ENCODE measurements at regions not wholly inside any gene's neighbourhood (a gene's known extent, or its start where the extent isn't known, plus 50 kb on each side); places are given as distances from the start of the nearest gene placed in this dataset.

DNA sequence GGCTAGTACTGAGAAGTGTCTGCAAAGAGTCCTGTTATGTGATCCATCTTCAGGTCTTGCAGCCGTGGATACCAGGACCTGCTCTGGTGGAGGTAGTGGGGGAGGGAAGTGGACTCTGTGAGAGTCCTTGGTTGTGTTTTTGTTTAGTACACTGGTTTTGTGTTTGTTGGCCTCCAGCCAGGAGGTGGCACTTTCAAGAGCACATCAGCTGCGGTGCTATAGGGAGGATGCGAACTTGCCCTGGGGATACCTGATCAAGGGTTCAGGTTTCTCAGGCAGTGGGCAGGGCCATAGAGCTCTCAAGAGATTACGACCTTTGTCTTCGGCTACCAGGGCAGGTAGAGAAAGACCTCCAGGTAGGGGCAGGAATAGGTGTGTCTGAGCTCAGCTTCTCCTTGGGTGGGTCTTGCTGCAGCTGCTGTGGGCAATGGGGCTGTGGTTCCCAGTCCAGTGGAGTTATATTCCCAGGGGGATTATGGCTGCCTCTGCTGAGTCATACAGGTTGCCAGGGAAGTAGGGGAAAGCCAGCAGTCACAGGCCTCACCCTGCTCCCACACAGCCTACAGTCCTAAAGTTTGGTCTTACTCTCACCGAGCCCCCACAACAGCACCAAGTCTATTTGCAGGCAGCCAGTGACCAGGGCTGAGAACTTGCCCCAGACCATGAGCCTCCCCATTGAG, 132.8 kb upstream of the NPHP3 start:
- no peak for DNase-seq (ENCODE audit: low read depth, low spot score)
- ChIA-PET CTCF (no interaction called here), POLR2A (interaction anchor here (0.6 kb wide), 1 partner anchor 107 kb away, joined by 3 read pairs; no protein-coding TSS in a partner anchor)
- TF ChIP-seq, protein P1, sequence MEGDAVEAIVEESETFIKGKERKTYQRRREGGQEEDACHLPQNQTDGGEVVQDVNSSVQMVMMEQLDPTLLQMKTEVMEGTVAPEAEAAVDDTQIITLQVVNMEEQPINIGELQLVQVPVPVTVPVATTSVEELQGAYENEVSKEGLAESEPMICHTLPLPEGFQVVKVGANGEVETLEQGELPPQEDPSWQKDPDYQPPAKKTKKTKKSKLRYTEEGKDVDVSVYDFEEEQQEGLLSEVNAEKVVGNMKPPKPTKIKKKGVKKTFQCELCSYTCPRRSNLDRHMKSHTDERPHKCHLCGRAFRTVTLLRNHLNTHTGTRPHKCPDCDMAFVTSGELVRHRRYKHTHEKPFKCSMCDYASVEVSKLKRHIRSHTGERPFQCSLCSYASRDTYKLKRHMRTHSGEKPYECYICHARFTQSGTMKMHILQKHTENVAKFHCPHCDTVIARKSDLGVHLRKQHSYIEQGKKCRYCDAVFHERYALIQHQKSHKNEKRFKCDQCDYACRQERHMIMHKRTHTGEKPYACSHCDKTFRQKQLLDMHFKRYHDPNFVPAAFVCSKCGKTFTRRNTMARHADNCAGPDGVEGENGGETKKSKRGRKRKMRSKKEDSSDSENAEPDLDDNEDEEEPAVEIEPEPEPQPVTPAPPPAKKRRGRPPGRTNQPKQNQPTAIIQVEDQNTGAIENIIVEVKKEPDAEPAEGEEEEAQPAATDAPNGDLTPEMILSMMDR (IDR thresholded peaks at IDR 0.05; ENCODE audit: low read depth, low read length) = no peak
- no peak overlapping the region for H3K4me3 ChIP-seq (ENCODE audit: low read depth, low read length)
- H3K9me3 ChIP-seq (ENCODE audit: control insufficient read depth, insufficient read depth, low read length) = no peaks in the 10 kb centered on the region
- H3K27me3 ChIP-seq (ENCODE audit: control insufficient read depth, insufficient read depth, low read length) = no peaks in the 10 kb centered on the region
- H3K27ac ChIP-seq (ENCODE audit: low read depth, low read length) = no peak overlapping the region

DNA sequence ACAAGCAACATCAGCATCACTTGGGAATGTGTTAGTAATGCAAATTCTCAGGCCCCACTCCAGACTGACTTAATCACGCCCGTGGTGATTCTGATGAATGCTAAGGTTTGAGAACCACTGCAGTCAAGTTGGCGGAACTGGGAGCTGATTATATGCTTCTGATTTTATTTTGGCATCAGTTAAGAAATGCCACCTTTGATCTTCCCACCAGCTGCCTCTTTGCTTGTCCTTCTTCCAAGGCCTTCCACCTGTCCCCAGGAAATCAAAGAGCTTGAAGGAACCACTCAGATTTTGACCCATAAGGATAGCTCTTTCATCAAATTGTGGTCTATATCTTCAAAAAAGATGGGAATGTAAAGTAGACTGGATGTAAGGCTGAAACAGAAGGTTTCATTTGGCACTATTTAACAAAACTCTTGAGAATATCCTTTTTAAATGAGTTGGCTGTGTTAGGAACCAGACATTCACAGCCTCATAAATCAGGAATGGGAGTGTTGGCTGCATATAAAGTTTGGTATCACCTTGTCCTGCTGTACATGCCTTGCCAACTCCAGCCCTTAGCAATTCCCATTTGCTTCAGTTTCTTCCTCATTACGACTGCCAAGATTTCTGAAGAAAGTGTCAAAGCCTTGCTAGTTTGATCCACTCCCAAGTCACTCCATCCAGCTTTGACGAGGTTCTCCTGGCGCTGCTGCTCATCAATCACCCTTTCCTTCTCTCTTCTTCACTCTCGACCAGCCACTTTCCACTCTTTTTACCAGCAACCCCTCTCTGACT, 125.8 kb upstream of the NPHP3 start:
- Histone ChIP-seq H3K9me3 (ENCODE audit: control insufficient read depth, insufficient read depth, low read length) (no peaks in the 10 kb centered on the region), H3K4me3 (ENCODE audit: low read depth, low read length) (no peak overlapping the region), H3K27ac (ENCODE audit: low read depth, low read length) (no peak overlapping the region), H3K27me3 (ENCODE audit: control insufficient read depth, insufficient read depth, low read length) (no peaks in the 10 kb centered on the region)
- no peak for DNase-seq (ENCODE audit: low read depth, low spot score)
- TF ChIP-seq, protein P1 (IDR thresholded peaks at IDR 0.05; ENCODE audit: low read depth, low read length) = no peak
- POLR2A ChIA-PET = no interaction called here
- CTCF ChIA-PET = no interaction called here

DNA sequence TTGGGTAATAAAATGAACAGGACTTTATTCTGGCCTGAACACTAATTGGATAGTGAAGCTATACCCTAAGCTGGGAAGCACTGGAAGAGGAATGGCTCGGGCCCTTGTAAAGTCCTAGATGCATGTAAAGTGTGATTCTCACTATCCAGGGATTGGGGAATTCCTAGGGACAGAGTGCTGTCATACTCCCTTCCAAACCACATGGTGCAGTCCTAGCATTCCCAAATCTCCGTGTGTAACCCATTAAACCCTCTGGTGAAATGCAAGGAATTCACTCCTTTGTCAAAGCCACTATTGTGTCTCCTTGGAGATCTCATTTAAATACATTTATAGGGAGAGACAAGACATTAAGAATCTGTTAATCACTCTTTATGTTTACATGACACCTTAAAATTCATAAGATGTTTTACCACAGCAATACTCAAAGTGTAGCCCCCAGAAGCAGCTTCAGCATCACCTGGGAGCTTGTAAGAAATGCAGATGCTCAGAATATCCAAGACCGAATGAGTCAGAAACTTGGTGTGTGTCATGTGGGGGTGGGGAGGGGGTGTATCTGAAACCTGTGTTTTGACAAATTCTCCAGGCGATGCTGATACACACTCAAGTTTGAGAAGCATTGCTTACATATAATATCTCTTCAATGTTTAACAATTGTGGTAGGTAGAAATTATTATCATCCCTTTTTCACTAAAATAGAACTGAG, 121.8 kb upstream of the NPHP3 start:
- POLR2A ChIA-PET = no interaction called here
- DNase-seq (ENCODE audit: low read depth, low spot score) = no peak
- Histone ChIP-seq H3K4me3 (ENCODE audit: low read depth, low read length) (no peak overlapping the region), H3K27ac (ENCODE audit: low read depth, low read length) (no peak overlapping the region), H3K9me3 (ENCODE audit: control insufficient read depth, insufficient read depth, low read length) (no peaks in the 10 kb centered on the region), H3K27me3 (ENCODE audit: control insufficient read depth, insufficient read depth, low read length) (no peaks in the 10 kb centered on the region)
- TF ChIP-seq, protein P1 (IDR thresholded peaks at IDR 0.05; ENCODE audit: low read depth, low read length) = no peak
- CTCF ChIA-PET = no interaction called here

DNA sequence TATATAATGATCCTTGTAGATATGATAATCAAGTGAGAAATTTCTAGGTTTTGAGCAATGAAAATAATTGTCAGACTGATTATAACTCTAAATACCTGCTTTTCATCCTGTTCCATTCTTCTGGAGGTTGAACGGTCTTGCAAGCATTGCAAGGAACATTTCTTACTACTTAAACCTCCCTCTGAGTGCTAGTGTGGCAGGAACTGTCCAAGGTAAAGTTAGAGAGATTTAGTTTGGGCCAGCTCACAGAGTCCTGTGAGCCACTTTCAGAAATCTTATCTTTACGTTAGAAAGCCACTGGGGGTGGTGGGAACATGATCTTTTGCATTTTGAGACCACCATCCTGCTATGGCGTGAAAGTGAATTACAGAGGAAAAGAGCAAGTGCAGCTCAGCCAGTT, 121.1 kb upstream of the NPHP3 start:
- Histone ChIP-seq H3K27ac (ENCODE audit: low read depth, low read length) (no peak overlapping the region), H3K4me3 (ENCODE audit: low read depth, low read length) (no peak overlapping the region), H3K9me3 (ENCODE audit: control insufficient read depth, insufficient read depth, low read length) (no peaks in the 10 kb centered on the region), H3K27me3 (ENCODE audit: control insufficient read depth, insufficient read depth, low read length) (no peaks in the 10 kb centered on the region)
- TF ChIP-seq, protein P1 (IDR thresholded peaks at IDR 0.05; ENCODE audit: low read depth, low read length) = no peak
- ChIA-PET POLR2A (no interaction called here), CTCF (no interaction called here)
- no peak for DNase-seq (ENCODE audit: low read depth, low spot score)

DNA sequence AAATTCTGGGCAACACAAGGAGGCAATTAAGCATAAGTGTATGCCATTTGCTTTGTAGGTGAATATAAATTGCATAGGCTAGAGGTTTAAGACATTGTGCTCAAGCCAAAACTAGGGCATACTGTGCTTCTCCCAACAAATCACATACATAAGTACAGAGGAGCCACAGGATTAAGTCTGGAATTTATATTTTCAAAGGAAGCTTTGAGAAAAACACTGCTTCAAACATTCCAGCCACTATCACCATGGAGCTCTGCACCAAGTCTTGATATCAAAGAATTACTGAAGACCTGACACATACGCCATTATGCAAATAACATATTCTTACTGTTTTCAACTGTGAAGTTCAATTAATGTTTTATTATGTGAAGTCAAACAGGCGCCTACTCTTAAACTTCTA, 119.4 kb upstream of the NPHP3 start:
- H3K4me3 ChIP-seq (ENCODE audit: low read depth, low read length) = no peak overlapping the region
- no peak for DNase-seq (ENCODE audit: low read depth, low spot score)
- TF ChIP-seq, protein P1 (IDR thresholded peaks at IDR 0.05; ENCODE audit: low read depth, low read length) = no peak
- ChIA-PET CTCF (no interaction called here), POLR2A (no interaction called here)
- no peaks in the 10 kb centered on the region for H3K27me3 ChIP-seq (ENCODE audit: control insufficient read depth, insufficient read depth, low read length)
- no peak overlapping the region for H3K27ac ChIP-seq (ENCODE audit: low read depth, low read length)
- H3K9me3 ChIP-seq (ENCODE audit: control insufficient read depth, insufficient read depth, low read length) = no peaks in the 10 kb centered on the region
